NB4 (cell line): ENCODE measurements at regions not wholly inside any gene's neighbourhood (a gene's known extent, or its start where the extent isn't known, plus 50 kb on each side); places are given as distances from the start of the nearest gene placed in this dataset.

Source experiments
- CTCF ChIP-seq: IDR thresholded peaks from one replicate; pipeline ENCODE4 v1.5.1; 2012; ENCODE audit warnings: low read depth, low read length
- MYC ChIP-seq: IDR thresholded peaks from 2 replicates; pipeline ENCODE4 v1.6.1; 2011; ENCODE audit warnings: low read depth, low read length

GRCh38 chr9:82148426-82148810 lies 159.8 kb downstream of the SPATA31D1 start:
- TF ChIP-seq CTCF (no peak), MYC (no peak)
